ENCODE measurements at regions not wholly inside any gene's neighbourhood (a gene's known extent, or its start where the extent isn't known, plus 50 kb on each side); places are given as distances from the start of the nearest gene placed in this dataset.

- Histone ChIP-seq H3K27me3 (ENCODE audit: insufficient read depth, low read depth, low read length) (no peaks in the 10 kb centered on the region), H3K9me2 (ENCODE audit: insufficient read depth, low read length) (no peaks in the 10 kb centered on the region), H3K9me3 (ENCODE audit: low read length) (no peaks in the 10 kb centered on the region), H3K4me2 (ENCODE audit: low read length) (no peak overlapping the region), H3K27ac (ENCODE audit: low read length) (no peak overlapping the region), H3K36me3 (ENCODE audit: insufficient read depth, low read length) (no peaks in the 10 kb centered on the region), H4K20me1 (ENCODE audit: insufficient read depth) (no peaks in the 10 kb centered on the region), H2AFZ (ENCODE audit: low read depth, low read length) (no peak overlapping the region), H3F3A (ENCODE audit: insufficient read depth, low read length, poor library complexity, severe bottlenecking) (no peaks in the 10 kb centered on the region), H3K4me3 (ENCODE audit: low read length) (no peak overlapping the region), H3K9ac (ENCODE audit: low read length) (no peak overlapping the region), H3K79me2 (replicated peaks; ENCODE audit: insufficient read depth, low read length) (no peaks in the 10 kb centered on the region)
- TF ChIP-seq RAD21 (conservative IDR thresholded peaks at IDR 0.05): no peak
- no peak for TF ChIP-seq CTCF (IDR thresholded peaks at IDR 0.05; ENCODE audit: poor library complexity, severe bottlenecking)
- no peak for TF ChIP-seq SMC3 (conservative IDR thresholded peaks at IDR 0.05; ENCODE audit: poor library complexity)
- TF ChIP-seq REST (IDR thresholded peaks at IDR 0.05; ENCODE audit: borderline replicate concordance): no peak
- no peak for TF ChIP-seq EZH2 (IDR thresholded peaks at IDR 0.05; ENCODE audit: borderline replicate concordance, insufficient read depth, low read length, poor library complexity, severe bottlenecking)
- no peak for TF ChIP-seq EP300 (conservative IDR thresholded peaks at IDR 0.05; ENCODE audit: poor library complexity, severe bottlenecking)
- no peak for TF ChIP-seq TAF1 (IDR thresholded peaks at IDR 0.05; ENCODE audit: low read depth)
- no peak for TF ChIP-seq MXI1 (conservative IDR thresholded peaks at IDR 0.05; ENCODE audit: poor library complexity, severe bottlenecking)
- TF ChIP-seq POLR2AphosphoS5 (IDR thresholded peaks at IDR 0.05): no peak
Observed at GRCh38 chr12:89111964-89112363, 240.3 kb downstream of the DUSP6 start.

GRCh38 chr12:89108265-89108664 lies 244.0 kb downstream of the DUSP6 start:
- TF ChIP-seq TAF1 (IDR thresholded peaks at IDR 0.05; ENCODE audit: low read depth): no peak
- no peak for TF ChIP-seq MXI1 (conservative IDR thresholded peaks at IDR 0.05; ENCODE audit: poor library complexity, severe bottlenecking)
- H3K9ac ChIP-seq (ENCODE audit: low read length): no peak overlapping the region
- no peak overlapping the region for H3K4me2 ChIP-seq (ENCODE audit: low read length)
- no peaks in the 10 kb centered on the region for H3F3A ChIP-seq (ENCODE audit: insufficient read depth, low read length, poor library complexity, severe bottlenecking)
- H3K9me3 ChIP-seq (ENCODE audit: low read length): no peaks in the 10 kb centered on the region
- no peaks in the 10 kb centered on the region for H3K9me2 ChIP-seq (ENCODE audit: insufficient read depth, low read length)
- H4K20me1 ChIP-seq (ENCODE audit: insufficient read depth): no peaks in the 10 kb centered on the region
- no peaks in the 10 kb centered on the region for H3K79me2 ChIP-seq (replicated peaks; ENCODE audit: insufficient read depth, low read length)
- H2AFZ ChIP-seq (ENCODE audit: low read depth, low read length): no peak overlapping the region
- H3K36me3 ChIP-seq (ENCODE audit: insufficient read depth, low read length): no peaks in the 10 kb centered on the region
- no peaks in the 10 kb centered on the region for H3K27me3 ChIP-seq (ENCODE audit: insufficient read depth, low read depth, low read length)
- H3K27ac ChIP-seq (ENCODE audit: low read length): no peak overlapping the region
- no peak overlapping the region for H3K4me3 ChIP-seq (ENCODE audit: low read length)

GRCh38 chr12:89106950-89107349 lies 245.4 kb downstream of the DUSP6 start:
- H3K79me2 ChIP-seq (replicated peaks; ENCODE audit: insufficient read depth, low read length): no peaks in the 10 kb centered on the region
- TF ChIP-seq EP300 (conservative IDR thresholded peaks at IDR 0.05; ENCODE audit: poor library complexity, severe bottlenecking): no peak
- no peak for TF ChIP-seq REST (IDR thresholded peaks at IDR 0.05; ENCODE audit: borderline replicate concordance)
- no peak for TF ChIP-seq MXI1 (conservative IDR thresholded peaks at IDR 0.05; ENCODE audit: poor library complexity, severe bottlenecking)
- TF ChIP-seq POLR2AphosphoS5 (IDR thresholded peaks at IDR 0.05): no peak
- no peak for TF ChIP-seq EZH2 (IDR thresholded peaks at IDR 0.05; ENCODE audit: borderline replicate concordance, insufficient read depth, low read length, poor library complexity, severe bottlenecking)
- no peak for TF ChIP-seq RAD21 (conservative IDR thresholded peaks at IDR 0.05)
- TF ChIP-seq SMC3 (conservative IDR thresholded peaks at IDR 0.05; ENCODE audit: poor library complexity): no peak
- TF ChIP-seq TAF1 (IDR thresholded peaks at IDR 0.05; ENCODE audit: low read depth): no peak
- TF ChIP-seq CTCF (IDR thresholded peaks at IDR 0.05; ENCODE audit: poor library complexity, severe bottlenecking): no peak

More at GRCh38 chr12:89106950-89107349, 245.4 kb downstream of the DUSP6 start:
- no peak overlapping the region for H3K4me2 ChIP-seq (ENCODE audit: low read length)
- H3K27me3 ChIP-seq (ENCODE audit: insufficient read depth, low read depth, low read length): no peaks in the 10 kb centered on the region
- no peaks in the 10 kb centered on the region for H3K9me2 ChIP-seq (ENCODE audit: insufficient read depth, low read length)
- H2AFZ ChIP-seq (ENCODE audit: low read depth, low read length): no peak overlapping the region
- H3K4me3 ChIP-seq (ENCODE audit: low read length): no peak overlapping the region
- no peaks in the 10 kb centered on the region for H3K36me3 ChIP-seq (ENCODE audit: insufficient read depth, low read length)
- H3K9ac ChIP-seq (ENCODE audit: low read length): no peak overlapping the region
- H3K27ac ChIP-seq (ENCODE audit: low read length): no peak overlapping the region
- H4K20me1 ChIP-seq (ENCODE audit: insufficient read depth): no peaks in the 10 kb centered on the region
- H3K9me3 ChIP-seq (ENCODE audit: low read length): no peaks in the 10 kb centered on the region
- no peaks in the 10 kb centered on the region for H3F3A ChIP-seq (ENCODE audit: insufficient read depth, low read length, poor library complexity, severe bottlenecking)
